HK-2 (cell line): ENCODE measurements at regions not wholly inside any gene's neighbourhood (a gene's known extent, or its start where the extent isn't known, plus 50 kb on each side); places are given as distances from the start of the nearest gene placed in this dataset.
"Not testable (repeated sequence)": the region's sequence is repeated elsewhere in the genome, so short reads cannot be mapped to it uniquely, and the experiment has no call there.

ENCODE experiments used
- DNase-seq: peaks from one replicate; pipeline ENCODE4 v3.0.0-alpha.2; 2018; ENCODE audit not compliant: unreplicated experiment

DNA sequence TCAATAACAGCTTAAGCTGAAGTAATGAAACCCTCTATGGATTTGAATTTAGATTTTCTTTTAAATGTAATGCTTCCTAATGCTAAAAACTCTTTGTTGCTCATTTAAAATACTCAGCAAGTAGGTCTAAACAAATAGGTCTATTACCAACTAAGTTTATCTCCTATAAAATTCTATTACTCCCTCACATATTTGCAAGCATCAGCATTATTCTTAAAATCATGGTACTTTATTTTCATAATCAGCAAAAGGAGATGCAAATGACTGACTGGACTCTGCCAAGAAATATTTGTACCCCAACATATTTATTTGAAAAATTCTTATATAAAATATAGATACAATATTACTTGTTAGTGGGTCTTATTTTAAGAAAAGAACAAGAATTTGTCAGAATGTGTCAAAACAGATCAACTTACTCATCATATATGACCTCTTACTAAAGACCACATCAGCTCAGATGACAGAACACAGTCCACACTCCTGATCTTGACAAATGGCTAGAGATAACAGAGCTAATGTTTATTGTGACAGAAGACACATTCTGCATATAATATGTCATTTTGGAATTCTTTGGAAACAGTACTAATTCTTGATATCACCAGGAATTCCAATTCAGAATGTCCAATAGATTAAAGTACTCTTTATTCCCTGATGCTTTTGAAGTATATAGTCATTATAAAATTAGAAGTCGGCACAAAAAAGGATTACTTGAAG, 704.6 kb upstream of the PCDH9 start:
- no peak for DNase-seq

DNA sequence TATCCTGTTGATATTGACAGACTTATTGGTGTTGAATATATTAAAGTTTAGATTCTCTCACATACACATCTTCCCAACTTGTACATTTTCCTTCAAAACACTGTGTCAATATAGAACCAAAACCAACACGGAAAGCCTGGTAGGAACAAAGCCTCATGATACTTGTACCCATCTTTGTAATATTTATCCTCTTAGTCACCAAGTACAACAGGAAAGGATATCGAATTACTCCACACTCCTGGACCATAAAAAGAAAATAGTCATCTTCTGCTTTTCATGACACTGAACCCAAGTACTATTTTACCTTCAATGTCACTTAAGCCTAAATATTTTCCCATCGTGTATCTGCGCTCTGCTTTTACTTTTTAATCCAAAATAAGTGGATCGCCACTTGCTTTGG, 702.9 kb upstream of the PCDH9 start:
- no peak for DNase-seq

DNA sequence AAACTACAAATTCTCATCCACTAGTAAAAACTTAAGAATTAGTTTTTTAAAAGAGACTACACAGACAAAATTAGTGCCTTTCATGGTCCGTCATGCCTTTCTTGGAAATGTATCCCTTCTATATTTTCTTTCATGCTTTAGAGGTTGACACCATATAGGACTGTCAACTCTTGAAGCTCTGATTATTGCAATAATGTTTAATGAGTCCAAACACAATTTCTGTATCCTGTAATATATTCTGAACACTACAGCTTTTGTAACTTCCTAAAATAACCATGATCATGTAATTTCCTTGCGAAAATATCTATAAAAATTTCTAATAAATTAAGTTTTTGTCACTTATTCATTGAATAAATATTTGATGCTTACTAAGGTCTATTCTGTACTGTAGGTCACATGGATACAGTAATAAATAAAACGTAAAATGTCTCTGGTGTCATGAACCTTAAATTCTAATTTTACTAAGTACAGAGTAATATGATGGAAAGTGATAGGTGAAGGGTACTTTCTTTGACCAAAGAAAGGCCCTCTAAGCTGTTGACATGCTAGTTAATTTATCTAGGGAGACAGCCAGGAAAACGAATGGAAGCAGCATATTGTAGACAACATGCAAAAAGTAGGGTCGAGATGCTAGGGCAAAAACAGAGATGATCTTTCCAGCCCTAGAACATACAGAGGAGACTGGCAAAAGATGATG, 687.3 kb upstream of the PCDH9 start:
- DNase-seq = no peak

GRCh38 chr13:67916650-67917049, 686.5 kb upstream of the PCDH9 start:
- no peak for DNase-seq

GRCh38 chr13:67914535-67914934, 684.4 kb upstream of the PCDH9 start:
- no peak for DNase-seq

DNA sequence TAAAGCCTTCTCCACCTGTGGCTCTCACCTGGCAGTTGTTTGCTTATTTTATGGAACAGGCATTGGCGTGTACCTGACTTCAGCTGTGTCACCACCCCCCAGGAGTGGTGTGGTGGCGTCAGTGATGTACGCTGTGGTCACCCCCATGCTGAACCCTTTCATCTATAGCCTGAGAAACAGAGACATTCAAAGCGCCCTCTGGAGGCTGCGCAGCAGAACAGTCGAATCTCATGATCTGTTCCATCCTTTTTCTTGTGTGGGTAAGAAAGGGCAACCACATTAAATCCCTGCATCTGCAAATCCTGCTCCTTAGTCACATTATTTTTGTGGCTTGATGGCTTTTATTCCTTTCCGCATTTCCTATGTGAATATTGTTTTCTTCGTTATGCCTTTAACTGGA, 672.8 kb upstream of the PCDH9 start:
- DNase-seq = not testable (repeated sequence)

DNA sequence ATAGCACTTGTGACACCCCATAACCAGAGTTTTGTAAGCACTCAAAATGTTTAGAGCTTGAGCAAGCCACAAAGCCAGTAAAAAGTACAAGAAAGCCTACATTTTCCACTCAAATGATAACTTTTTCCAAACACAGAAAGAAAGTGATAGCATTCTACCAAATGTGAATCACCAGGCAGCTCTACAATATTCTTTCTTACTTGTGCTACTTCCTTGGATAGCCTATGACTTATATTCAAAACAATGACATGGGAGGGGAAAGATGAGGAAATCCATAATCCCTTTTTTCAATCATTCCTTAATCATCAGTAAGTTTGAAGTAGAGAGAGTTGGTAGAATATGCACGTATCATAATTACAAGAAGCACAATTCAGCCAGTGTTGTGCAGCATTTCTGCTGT, 650.8 kb upstream of the PCDH9 start:
- DNase-seq = no peak

- DNase-seq = no peak
These were observed 648.2 kb upstream of the PCDH9 start for GRCh38 chr13:67878376-67878775.

DNA sequence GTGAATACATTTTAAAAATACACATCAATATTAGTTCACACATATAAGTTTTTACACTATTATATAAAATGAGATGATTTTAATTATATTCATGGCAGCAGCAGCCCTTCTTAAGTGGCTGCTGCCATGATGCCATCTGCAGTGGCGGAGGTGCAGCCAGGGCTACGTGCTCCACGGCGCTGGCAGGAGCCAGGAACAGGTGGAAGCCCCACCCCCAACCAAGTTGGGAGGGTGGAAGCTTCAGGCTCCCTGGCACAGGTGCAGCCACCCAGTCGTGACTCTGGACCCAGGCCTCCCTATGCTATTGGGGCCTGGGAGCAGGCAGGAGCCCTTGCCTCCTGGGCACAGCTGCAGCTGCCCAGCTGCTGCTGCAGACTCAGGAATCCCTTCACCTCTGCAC, 646.9 kb upstream of the PCDH9 start:
- no peak for DNase-seq

DNA sequence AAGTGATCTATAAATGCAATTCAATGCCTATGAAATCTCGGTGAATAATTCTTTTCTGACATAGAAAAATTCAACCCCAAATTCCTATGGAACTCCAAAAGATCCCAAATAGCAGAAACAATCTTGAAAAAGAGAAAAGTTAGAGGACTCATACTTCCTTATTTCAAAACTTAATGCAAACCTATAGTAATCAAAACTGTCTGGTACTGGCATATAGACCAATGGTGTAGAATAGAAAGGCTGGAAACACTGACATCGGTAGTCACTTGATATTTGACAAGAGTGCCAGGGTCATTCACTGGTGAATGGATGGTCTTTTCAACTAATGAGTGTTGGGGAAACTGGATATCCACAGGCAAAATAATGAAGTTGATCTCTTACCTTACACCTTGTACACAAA, 637.1 kb upstream of the PCDH9 start:
- DNase-seq = no peak

DNA sequence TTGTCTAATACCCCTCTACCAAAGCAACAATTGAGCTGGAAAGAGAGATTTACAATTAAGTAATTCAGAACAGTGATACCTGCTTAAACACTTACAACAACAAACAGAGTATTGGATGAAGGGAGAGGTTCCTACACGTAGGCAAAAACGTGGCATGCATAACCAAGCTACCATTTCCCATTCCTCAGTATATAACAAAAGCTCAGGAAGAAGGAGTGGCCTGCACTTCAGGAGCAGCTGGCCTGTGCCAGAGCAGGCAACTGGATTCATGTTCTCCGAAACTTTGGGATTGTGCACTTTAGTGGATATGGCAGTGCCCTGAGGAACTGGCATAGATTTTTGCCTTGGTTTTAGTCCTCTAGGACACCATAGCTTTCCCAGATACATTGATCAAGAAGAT, 630.2 kb upstream of the PCDH9 start:
- DNase-seq = no peak

DNA sequence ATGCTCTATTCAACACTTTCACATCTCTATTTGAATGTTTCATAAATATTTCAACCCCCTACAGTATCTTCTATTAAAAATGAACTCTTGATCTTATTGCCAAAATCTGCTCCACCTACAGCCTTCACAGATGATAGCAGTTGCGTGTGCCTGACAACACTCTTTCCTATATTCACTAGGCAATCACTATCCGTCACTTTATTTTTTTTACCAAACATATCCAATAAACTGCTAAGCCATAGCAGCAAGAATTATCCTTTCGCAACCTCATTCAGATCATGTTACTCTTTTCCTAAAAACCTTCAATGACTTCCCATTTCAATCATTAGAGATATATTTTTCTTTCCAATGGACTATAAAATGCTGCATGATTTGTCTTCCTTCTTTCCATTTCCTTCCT, 629.8 kb upstream of the PCDH9 start:
- DNase-seq = no peak

DNA sequence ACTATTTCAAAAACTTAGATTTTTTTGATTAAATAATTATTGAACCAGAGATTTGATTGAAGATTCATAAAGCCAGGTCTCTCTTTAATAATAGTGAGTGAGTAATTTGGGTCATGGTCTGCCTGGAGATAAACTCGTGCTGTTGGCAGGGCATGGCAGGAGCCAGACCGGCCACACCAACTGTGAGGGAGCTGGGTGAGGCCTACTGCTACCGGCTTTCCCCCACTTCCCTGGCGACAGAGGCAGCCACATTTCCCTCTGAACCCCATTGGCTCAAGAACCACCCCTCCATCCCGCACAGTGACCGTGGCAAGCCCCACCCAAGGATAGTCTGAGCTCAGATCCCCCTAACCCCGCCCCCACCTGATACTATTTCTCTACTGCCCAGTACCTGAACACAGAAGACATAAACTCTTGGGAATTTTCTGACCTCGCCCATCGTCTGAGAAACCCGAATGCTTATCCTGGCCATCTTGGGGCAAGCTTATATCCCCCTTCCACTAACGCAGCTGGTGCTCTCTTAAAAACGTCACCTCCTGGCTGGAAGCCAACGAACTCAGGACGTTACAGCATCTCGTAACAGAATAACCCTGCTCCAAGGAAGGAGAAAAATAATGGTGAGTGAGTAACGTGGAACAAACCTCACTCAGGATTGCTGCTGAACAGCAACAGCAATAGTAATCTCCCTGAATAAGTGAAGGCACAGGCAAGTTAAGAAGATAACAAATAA, 627.6 kb upstream of the PCDH9 start:
- no peak for DNase-seq

GRCh38 chr13:67856955-67857354, 626.8 kb upstream of the PCDH9 start:
- DNase-seq = no peak

DNA sequence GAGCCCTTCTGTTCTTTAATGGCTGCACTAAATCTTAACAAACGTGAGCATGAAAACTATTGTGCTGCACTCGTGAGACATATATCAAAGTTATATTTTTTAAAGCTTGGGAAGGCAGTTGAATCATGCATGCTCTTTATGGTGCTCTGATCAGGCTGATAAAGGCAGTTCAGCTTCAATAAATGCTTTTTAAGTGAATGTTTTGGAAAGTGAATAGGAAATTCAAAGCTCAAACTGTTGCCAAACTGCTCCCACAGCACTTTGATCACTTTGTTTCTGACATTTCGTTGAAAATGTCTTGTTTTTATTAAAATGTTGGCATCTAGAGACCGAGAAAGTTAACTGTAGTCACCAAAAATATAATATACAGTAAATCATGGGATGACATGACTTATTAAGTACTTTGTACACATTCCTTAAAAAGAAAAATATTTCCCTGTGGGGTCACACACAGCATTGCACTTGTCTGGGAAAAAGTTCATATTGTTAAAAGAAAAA, 625.7 kb upstream of the PCDH9 start:
- DNase-seq = no peak

DNA sequence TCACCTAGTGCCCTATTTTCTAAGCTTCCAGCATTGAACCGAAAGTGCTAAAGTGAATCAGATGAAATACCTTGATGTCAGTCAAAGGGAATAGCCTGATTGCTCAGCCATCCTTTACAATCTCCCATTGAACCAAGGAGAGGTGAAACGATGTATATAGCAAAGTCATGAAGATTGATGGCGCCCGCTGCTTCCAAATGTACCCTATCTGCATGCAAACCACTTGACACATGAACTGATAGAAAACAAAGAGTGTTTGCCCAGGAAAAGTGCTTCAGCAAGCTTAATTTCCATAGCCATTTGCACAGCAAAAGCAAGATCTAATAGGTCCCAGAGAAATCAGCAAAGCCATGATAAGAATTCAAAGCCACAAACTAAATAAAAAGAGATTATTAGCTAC, 624.9 kb upstream of the PCDH9 start:
- DNase-seq = no peak

DNA sequence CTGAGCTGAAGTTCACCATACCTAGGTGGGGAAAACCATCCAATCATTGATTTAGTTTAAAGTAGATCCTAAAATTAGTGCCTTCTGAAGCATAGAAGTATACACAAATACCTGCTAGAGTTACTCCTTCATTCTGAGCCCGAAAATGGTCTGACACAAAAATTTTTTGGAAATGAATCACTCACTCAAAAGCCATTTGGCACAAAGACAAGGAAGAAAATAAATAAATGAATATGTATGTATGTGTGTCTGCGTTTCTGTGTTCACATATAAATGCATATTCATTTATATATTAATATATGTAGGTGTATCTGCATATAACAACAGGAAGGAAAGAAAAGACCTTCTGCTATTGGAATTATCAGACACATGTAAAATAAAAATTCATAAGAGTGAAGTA, 614.4 kb upstream of the PCDH9 start:
- no peak for DNase-seq

GRCh38 chr13:67841071-67841470, 610.9 kb upstream of the PCDH9 start:
- DNase-seq = no peak

DNA sequence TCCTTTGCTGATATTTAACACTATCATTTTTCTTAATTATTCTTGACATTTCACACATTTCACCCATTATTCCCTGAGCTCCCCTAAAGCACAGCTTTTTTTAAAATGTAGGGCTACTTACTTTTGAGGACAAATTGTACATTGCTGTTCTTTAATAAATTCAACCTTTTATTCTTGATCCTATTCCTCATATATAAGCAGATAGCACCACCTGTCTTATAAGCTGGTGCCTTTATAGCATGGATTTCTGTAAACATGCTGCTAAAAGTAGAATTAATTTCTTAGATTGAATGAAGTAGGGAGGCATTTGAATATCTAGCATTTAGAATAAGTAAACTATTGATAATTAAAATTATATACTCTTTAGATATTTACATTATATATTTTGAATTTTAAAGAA, 603.4 kb upstream of the PCDH9 start:
- no peak for DNase-seq

DNA sequence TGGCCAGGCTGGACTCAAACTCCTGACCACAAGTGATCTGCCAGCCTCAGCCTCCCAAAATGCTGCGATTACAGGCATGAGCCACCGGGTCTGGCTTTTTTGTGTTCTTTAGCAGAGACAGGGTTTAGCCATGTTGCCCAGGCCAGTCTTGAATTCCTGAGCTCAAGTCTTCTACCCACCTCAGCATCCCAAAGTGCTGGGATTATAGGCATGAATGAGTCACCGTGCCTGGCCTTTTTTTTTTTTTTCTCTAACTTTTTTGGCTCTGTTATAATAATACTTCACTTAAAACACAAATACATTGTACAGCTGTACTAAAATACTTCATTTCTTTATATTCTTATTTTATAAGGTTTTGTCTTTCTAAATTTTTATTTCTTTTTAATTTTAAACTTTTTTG, 599.5 kb upstream of the PCDH9 start:
- no peak for DNase-seq

GRCh38 chr13:67827992-67828391, 597.9 kb upstream of the PCDH9 start:
- no peak for DNase-seq

- DNase-seq = no peak
These were observed 591.5 kb upstream of the PCDH9 start for GRCh38 chr13:67821606-67822005.

DNA sequence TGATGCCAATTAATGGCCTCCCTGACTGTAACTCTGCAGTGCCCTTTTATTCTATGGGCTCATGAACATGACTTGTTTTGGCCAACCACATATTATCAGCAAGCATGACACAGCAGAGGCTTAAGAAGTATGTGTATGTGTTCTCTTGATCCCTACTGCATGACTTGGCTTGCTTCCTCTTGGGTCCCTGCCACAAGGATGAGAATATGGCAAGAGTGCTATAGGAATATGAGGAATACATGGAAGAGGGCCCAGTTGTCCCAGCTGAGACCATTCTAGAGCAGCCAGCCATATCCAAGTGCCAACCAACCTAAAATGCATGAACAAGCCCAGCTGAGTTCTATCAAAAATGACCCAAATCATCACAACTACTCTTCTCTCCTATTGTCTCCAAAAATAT, 576.7 kb upstream of the PCDH9 start:
- DNase-seq = no peak
